Stimulated activated CD4-positive, alpha-beta T cell treated with anti-CD3 and anti-CD28 coated beads, Interleukin-2, amount 100 ng/mL, for 48 hours (primary cell): ENCODE measurements at regions not wholly inside any gene's neighbourhood (a gene's known extent, or its start where the extent isn't known, plus 50 kb on each side); places are given as distances from the start of the nearest gene placed in this dataset.
A peak's percentile ranks its signal among the peaks of the same experiment; 100 is the strongest.

Experiments used
- DNase-seq, 2 donors: peaks; one replicate each; pipeline ENCODE4 v3.0.0-alpha.2; 2020

DNA sequence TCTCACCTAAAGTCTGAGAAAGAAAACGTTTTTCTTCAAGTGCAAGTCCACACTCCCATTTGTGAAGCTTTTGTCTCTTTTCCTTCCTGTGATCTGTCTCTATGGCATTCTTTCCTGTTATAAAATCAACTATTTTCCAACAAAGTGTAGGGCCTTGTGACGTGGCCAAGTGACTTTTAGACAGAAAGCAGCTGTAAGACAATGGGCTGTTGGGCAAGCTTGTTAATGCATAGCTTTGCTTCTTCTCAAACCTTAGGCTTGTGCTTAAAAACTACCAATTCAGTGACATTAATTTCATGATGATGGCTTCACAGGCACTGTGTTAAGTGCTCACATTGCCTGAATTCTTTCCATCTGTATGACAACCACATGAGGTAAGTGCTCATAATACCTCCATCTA lies 83.5 kb downstream of the VCY1B start:
- no peak for DNase-seq

DNA sequence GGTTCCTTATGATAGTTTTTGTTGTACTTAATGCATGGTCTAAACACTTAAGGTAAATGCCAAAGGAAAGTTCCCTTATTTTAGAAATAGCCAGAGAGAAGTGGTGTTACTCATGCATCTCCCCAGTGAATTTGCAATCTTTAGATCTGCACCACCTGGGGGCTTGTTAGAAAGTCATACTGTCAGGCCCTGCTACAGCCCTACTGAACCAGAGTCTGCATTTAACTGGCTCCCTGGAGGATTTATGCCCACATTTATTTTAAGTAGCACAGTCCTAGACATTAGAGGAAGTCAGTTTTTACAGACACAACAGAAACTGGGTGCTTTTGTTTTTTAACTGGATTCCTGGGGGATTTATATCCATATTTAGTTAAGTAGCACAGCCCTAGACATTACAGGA lies 89.6 kb downstream of the VCY1B start:
- DNase-seq = no peak

DNA sequence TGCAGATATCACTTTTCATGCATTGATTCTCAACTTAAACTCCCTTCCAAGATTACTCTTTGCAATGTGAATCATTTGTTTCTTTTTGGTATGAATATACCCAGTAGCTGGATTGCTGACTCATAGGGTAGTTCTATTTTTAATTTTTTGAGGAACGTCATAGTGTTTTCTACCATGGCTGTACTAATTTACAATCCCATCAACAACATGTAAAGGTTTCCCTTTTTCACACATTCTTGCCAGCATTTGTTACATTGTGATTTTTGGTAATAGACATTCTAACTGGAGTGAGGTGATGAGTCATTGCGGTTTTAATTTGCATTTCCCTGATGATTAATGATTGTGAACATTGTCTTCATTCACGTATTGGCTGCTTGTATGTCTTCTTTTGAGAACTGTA lies 126.7 kb downstream of the VCY1B start:
- DNase-seq = no peak

DNA sequence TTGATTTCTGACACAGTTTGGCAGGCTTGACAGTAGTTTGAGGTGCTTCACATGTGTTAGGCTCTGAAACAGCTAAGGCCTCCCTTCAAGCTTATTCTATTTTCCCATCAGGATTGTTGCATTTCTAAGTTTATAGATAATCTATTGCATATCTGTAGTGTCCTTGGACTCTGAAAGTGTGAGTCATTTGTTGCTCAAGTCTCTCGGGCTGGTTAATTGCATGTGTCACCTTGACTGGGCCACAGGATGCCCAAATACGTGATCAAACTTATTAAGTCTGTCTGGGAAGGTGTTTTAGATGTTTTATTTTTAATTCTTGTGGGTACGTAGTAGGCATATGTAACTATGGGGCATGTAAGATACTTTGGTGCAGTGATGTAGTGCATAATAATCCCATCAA lies 166.0 kb downstream of the VCY1B start:
- DNase-seq = no peak

DNA sequence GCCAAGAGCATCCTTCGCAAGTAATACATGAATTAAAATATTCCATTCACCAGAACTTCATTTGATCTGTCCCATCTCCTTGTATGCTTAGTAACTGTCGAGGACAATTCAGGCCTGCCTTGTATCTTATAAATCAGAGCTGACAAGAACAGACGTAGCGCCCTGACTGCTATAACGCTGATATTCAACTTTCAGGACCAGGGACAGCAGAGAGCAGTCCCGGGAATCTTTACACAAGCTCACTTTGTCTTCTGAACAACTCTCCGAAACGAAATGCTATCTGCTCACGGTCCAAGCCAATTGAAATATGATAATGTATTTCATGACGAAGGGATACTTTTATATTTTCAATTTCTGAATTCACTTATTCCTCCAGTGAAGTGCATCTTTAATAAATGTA lies 175.7 kb downstream of the VCY1B start:
- no peak for DNase-seq

DNA sequence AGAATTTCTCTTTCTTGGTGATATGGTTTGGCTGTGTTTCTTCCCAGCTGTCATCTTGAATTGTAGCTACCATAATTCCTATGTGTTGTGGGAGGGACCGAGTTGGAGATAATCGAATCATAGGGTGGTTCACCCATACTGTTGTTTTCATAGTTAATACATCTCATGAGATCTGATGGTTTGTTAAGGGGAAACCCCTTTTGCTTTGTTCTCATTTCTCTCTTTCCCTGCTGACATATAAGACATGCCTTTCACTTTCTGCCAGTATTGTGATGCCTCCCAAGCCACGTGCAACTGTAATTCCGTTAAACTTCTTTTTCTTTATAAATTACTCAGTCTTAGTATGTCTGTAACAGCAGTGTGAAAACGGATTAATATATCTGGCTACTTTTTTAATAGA lies 179.0 kb downstream of the VCY1B start:
- DNase-seq = no peak

DNA sequence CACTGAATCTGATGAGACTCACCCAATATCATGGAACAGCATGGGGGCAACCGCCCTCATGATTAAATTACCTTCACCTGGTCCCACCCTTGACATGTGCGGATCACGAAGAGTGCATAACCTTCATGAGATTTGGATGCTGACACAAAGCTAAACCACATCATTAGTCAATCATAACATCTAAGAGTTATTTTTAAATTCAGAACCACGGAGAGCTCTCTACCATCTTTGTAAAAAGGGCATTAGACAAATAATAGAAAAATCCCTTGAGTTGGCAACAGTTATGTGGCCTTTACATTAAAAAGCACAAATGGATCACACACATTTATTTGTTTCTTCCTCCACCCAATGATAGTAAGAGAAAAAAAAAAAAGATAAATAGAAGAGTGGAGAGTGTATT lies 182.2 kb downstream of the VCY1B start:
- DNase-seq = no peak

DNA sequence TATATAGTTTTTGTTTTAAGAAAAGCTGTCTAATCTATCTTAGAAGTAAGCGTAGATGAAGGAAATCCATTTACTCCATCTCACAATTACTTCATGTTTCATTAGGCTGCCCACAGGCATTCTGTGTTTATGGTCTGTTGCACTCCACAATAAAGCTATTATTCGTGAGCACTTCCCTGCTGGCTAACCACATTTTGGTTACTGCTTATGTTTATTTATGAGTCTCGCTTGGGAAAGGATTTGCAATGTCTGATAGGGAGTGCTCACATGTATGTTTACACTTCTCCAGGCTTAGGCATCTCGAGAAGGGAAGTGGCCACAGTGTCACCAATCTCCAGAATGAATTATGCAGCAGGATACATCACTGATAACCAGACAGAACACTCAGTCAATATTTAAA lies 190.9 kb downstream of the VCY1B start:
- DNase-seq = no peak

DNA sequence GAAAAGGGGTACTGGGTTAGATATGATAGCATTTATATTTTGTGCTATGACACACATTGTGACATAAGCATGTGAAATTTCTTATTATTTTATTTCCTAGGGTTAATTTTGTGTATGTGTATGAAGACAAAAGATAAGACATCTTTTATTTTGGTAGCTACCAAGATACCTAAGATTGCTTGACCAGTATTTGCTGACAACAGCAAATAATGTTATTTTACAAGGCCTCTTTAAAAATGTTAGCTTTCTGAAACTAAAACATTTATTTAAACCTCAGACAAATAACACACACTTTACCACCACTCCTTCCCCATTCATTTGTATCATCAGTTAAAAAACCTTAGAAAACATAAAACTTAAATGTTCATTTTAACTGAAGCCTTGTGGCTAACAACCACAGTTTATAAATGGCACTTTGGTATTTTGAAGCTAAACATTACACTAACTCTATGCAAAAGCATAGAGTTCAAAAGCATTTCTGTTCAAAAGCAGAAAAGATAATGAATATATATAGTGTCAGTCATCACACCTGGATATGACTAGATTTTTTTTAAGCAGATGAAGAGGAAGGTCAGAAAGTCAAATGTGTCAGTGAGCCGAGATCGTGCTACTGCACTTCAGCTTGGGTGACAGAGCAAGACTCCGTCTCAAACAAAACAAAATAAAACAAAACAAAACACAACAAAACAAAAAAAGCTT lies 193.0 kb downstream of the VCY1B start:
- no peak for DNase-seq

DNA sequence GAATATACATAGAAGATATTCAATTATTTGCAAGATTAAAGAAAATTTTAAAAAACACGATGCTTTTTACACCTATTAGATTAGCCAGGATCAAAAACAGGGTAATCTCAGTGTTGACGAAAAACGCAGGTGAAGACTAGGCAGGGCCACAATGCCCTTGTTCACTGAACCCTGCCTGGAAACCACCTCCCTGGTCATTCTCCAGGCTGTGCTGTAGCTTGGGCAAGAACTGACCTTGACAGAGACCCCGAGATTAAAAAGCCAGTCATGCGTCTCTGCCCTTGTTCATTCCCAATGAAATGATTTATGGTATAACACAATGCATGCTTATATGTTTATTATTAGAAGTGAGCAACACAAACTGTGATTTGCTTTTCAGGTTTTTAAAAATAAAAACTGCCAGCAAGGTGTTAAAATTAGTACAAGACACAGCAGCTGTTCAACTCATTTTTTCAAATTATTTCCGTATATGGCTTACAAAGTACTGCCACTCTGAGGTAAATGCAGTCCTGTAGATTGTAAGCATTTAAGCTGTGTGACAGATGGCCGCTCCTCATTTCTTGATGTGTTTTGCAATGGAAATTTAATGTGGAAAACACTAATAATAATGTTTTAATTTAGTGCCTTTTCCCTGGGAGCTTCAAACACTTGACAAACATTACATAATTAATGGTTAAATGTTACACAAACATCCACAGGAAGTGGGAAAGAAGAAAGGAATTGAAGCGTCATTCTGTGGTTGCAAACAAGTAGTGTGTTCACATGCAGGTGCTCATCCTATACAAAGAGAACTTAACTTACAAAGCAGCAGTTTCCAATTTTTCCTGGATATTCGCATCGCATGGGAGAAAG lies 200.2 kb downstream of the VCY1B start:
- no peak for DNase-seq

DNA sequence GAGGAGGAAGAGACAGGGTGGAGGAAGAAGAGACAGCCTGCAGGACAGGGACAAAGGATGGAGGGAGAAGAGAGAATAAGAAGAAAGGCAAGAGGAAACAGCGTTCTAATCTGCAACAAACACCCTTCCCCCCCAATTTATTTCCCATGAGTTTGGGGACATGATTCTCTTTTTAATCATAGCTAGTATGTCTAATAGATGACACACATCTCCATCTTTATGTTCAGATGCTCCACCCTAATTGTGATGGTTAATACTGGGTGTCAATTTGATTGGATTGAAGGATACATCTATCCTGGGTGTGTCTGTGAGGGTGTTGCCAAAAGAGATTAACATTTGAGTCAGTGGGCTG lies 200.8 kb downstream of the VCY1B start:
- no peak for DNase-seq

DNA sequence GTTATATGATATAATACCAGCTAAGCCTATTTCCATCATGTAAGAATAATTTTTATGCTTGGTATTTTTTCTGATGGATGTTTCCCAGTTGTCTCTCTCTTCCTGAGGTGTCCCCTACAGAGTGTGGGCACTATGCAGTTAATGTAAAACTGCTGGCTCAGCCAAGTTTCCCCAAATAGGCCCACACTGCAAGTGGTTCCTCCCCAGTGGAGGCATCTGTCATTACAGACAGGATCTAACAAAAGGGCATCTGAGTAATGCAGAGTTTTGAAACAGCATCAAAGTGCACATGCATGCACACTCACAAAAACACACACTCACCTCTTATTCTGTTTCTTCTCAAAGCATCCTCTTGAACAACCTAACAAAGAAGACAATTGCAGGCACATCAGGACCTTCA lies 221.0 kb downstream of the VCY1B start:
- no peak for DNase-seq

DNA sequence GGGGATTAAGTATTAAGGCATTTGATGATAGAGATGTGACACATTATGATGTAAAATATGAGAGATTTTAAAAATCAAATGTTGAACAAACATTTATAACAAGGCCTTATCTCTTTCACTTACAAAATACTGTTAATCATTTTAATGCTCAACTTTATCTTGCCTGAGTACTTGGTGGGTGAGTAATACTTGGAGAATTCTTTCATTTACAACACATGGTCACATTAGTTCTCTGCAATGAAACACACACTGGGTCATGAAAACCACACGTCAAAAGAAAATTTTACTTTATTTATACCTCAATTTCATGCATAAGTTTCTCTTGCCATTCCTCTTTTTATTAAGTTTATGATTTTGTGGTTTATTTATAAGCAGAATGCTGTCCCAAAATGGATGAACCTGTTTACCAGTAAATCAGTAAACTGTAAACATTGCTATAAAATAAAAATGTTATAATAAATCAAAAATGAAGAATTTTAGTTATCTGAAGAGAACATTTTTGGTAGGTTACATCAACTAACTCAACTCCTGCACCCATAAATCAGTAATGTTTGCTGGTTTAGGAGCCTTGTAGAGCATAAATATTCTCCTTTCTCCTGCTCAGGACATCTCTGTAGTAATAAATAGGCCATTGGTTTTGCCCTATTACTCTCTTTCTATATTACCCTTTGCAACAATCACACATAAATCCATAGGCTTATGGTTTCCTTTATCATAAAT lies 233.5 kb upstream of the NLGN4Y start:
- DNase-seq = no peak

DNA sequence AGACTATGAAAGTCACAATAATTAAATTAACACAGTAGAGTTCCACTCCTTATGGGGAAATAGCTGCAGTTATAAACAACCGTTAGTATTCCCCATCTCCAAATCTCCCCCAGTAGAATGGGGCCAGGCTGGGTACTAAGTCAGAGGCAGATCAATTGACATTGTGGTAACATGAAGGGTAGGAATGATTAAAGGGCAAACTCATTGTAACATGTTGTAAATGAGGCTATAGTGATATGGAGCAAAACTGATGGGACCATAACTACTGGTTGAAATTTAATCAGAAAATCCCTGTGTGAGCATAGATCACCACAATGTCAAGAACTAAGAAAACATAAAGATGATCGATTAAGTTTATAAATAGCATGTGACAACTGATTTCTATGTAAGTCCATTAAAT lies 231.9 kb upstream of the NLGN4Y start:
- no peak for DNase-seq

DNA sequence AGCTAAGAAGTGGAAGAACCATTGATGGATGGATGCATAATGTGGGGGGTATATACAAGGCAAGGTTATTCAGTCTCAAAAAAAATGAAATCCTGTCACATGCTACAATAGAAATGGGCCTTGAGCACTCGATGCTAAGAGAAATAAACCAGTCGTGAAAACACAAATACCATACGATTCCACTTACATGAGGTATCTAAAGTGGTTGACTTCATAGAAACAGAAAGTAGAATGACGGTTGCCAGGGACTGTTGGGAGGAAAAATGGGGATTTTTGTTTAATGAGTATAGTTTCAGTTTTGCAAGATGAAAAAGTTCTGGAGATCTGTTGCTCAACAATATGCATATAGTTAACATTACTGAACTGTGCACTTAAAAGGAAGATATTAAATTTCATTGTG lies 223.6 kb upstream of the NLGN4Y start:
- no peak for DNase-seq

DNA sequence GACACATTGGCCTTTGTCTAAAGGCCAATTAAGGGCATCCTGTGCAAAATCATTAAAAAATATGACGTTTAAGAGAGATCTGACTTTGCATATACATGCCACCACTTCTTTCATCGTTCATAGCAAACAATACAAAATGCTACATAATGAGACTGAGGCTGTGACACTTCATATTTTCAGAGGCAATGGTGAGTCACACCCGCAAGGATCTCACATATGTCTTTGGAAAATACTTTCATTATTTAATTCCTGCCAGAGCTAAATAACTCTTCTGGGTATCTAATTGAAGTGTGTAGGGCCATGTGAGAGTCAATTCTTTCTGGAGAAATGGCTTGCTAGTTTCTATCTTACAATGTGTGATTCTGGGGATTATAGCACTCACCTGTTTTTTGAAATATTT lies 222.8 kb upstream of the NLGN4Y start:
- DNase-seq = no peak

DNA sequence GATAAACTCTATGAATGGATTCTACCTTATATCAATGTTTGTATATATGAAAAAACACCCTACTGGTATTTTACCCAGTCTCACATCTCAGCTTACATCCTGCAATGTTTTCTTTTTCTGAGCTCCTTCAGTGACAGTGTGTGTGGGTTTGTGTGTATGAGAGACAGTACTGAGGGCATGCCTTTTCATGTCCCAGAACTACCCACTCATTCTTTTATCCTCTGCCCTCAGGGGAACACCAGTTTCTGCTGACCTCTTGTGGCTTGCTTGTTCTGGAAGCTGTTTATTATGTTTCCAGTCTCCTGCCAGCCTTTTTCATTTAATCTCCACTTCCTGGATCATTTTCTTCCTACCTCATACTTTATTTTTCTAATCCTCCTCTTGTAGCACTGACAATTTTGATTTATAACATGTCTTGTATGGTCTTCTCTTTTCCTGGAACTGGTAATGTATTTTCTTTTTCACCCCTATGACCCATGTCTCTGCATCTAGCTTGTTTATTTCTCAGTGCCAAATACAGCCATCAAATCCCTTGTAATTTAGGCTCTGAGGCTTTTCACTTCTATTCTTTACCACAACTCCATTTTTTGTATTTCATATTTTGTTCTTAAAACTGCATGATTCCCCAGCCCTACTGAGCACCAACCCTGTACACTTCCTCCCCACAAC lies 195.5 kb upstream of the NLGN4Y start:
- DNase-seq = no peak

DNA sequence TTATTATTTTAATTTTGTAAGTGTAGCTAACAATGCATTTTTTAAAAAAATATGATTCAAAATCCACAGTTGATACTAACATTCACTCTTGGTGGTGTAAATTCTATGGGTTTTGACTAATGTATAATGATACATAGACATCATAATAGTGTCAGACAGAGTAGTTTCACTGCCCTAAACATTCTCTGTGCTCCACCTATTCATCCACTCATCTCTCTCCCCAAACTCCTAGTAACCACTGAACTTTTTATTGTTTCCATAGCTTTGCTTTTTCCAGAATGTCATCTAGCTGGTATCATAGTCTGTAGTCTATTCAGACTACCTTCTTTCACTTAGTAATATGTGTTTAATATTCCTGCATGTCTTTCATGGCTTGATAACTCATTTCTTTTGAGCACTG lies 194.0 kb upstream of the NLGN4Y start:
- no peak for DNase-seq

DNA sequence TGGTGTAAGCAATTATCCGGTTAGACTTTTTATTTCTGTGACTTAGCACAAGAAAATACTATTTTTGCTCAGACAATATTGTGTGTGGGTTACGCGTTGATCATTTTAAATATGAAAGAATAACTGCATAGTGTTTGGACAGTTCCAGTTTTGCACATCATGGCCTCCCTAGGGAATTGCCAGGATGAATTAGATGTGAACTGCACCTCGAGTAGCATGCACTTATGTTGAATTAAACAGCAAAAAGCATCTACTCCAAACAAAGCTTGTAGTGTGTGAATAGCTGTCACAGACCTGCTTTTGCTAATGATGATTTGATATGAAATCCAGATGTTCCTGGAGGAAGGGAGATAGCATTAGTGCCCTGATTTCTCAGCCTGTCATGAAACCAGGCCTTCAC lies 184.8 kb upstream of the NLGN4Y start:
- DNase-seq = no peak

DNA sequence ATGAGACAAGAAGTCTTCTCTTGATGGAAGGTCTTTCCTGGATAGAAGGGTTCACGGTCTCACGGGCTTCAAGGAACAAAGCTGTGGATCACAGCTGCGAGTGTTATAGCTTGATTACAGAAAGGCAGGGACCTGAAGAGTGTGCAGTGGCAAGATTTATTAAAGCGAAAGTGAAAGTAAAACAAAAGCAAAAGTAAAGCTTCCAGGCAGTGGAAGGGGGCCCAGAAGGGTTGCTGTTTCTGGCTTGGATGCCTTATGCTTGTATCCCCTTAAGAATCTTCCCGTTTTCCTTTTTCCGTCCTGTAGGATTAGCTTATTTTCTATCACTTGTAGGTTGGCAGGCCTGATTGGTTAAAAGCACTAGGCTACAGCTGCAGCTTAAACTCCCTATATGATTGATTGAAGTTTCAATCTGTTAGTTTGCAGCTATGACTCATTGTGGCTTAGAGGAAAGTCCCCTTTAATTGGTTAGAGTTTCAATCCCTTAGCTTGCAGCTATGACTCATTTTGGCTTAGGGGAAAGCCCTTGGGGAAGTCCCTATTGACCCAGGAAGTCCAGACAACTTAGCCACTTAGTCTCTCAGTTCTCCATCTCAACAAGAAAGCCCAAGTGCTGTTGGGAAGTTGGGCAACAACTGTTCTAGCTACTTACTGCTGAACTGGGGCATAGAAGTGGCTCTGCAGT lies 183.7 kb upstream of the NLGN4Y start:
- peak in 1 of 2 donors; percentile 9 for DNase-seq

DNA sequence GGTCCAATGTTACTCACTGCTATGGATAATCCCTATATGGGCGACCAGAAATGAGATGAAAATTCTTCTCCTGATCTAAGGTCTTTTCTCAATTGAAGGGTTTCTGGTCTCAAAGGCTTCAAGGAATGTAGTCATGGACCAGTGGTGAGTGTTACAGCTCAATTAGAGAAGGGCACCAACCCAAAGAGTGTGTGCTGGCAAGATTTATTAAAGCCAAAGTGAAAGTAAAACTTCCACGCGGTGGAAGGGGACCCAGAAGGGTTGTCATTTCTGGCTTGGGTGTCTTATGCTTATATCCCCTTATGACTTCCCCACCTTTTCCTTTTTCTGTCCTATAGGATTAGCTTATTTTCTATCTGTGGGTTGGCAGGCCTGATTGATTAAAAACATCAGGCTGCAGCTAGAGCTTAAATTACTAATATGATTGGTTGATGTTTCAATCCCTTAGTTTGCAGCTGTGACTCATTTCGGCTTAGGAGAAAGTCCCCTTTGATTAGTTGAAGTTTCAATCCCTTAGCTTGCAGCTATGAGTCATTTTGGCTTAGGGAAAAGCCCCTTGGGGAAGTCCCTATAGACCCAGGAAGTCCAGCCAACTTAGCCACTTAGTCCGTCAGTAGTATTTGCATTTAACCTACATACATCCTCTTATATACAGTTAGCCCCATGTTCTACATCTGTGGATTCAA lies 179.5 kb upstream of the NLGN4Y start:
- peak in 1 of 2 donors; percentile 6 for DNase-seq

DNA sequence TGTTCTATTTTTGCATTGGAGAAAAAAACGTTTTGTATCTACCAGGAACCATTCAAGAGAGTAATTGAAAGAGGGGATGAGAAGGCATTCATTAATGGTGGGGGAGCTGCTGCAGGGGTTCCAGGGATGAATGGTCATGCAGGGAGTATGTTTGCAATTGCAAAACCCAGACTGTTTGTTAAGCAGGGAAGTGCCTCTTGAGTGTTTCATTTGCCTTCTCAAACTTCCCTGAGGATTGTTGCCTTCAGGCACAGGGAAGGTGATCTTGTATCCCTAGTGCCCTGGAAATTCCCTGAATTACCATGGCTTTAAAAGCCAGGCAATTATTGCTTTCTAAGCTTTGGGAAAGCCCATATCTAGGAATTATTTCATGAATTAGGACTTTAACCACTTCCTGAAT lies 172.7 kb upstream of the NLGN4Y start:
- DNase-seq = no peak
